ENCODE measurements at regions not wholly inside any gene's neighbourhood (a gene's known extent, or its start where the extent isn't known, plus 50 kb on each side); places are given as distances from the start of the nearest gene placed in this dataset.

GRCh38 chr4:26022346-26023202 is 108.6 kb downstream of the SMIM20 start:
- no peak overlapping the region for H3K4me3 Mint-ChIP-seq
- H3K36me3 Mint-ChIP-seq (ENCODE audit: low read depth) = no peaks in the 10 kb centered on the region
- intact Hi-C loops (cut with micrococcal nuclease) = loop anchor here (10.0 kb wide), 1 partner anchor 562 kb away; the partner anchor contains the start of gene TBC1D19
- peaks cover 6% of the 10 kb centered on the region for H3K9me3 Mint-ChIP-seq
- no peak overlapping the region for H3K27ac Mint-ChIP-seq
- no peak for DNase-seq (ENCODE audit: low spot score)
- peaks cover 8% of the 10 kb centered on the region for H3K27me3 Mint-ChIP-seq (ENCODE audit: insufficient read depth)
- peaks cover 21% of the 10 kb centered on the region for H3K4me1 Mint-ChIP-seq (ENCODE audit: low read depth)

DNA sequence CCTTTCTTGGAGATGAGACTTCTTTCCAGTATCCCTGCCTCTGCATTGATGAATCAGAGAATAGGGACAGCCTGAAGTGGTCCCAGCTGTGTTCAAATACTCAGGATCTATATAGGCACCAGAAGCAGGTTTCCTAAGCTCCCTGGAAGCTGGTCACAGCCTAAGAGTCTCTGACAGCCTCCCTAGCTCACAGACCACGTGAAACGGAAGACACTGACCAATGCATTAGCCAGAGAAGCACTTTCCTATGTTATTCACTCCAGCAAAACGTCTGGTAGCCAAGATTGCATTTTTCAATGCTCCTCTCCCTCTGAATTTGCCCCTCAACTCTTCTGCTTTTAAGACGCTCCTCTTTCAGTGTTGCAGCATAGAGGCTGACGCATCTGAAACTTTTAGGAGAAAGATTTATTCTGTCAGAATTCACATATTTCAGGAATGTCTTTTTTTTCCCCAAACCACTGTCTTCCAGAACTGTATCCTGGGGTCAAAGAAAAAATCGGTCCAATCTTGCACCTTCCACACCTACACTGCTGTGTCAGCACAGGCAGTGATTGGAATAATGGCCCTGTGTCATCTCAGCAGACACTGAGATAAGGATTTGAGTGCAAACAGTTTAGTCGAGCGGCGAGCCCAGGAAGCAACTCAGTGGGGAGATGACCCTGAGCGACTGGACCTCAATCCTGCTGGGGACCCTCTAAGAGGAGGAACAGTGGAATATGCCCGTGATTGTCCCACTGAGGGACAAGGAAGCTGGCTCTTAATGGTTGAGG is 109.4 kb downstream of the SMIM20 start:
- no peak for DNase-seq (ENCODE audit: low spot score)
- no peak overlapping the region for H3K27ac Mint-ChIP-seq
- H3K4me1 Mint-ChIP-seq (ENCODE audit: low read depth) = peaks cover 18% of the 10 kb centered on the region
- peaks cover 6% of the 10 kb centered on the region for H3K9me3 Mint-ChIP-seq
- peaks cover 8% of the 10 kb centered on the region for H3K27me3 Mint-ChIP-seq (ENCODE audit: insufficient read depth)
- no peak overlapping the region for H3K4me3 Mint-ChIP-seq
- no peaks in the 10 kb centered on the region for H3K36me3 Mint-ChIP-seq (ENCODE audit: low read depth)
- intact Hi-C loops (cut with micrococcal nuclease) = loop anchor here (10.0 kb wide), 1 partner anchor 561 kb away; the partner anchor contains the start of gene TBC1D19

- no peak overlapping the region for H3K4me3 Mint-ChIP-seq
- H3K4me1 Mint-ChIP-seq (ENCODE audit: low read depth) = peaks cover 16% of the 10 kb centered on the region
- no peaks in the 10 kb centered on the region for H3K36me3 Mint-ChIP-seq (ENCODE audit: low read depth)
- peaks cover 8% of the 10 kb centered on the region for H3K27me3 Mint-ChIP-seq (ENCODE audit: insufficient read depth)
- H3K9me3 Mint-ChIP-seq = no peaks in the 10 kb centered on the region
- H3K27ac Mint-ChIP-seq = no peak overlapping the region
- intact Hi-C loops (cut with micrococcal nuclease) = loop anchor here (10.0 kb wide), 1 partner anchor 561 kb away; the partner anchor contains the start of gene TBC1D19
- DNase-seq (ENCODE audit: low spot score) = no peak
Measured at GRCh38 chr4:26024079-26024478, 110.1 kb downstream of the SMIM20 start.

- Mint-ChIP-seq H3K4me1 (ENCODE audit: low read depth) (peaks cover 19% of the 10 kb centered on the region), H3K27me3 (ENCODE audit: insufficient read depth) (no peaks in the 10 kb centered on the region), H3K4me3 (no peak overlapping the region), H3K27ac (peak overlapping the region; percentile 65), H3K9me3 (peaks cover 3% of the 10 kb centered on the region), H3K36me3 (ENCODE audit: low read depth) (no peaks in the 10 kb centered on the region)
- intact Hi-C loops (cut with micrococcal nuclease) = loop anchor here (1.0 to 10.0 kb wide), 10 partner anchors 40 to 982 kb away; partner anchors contain the start of genes STIM2 and TBC1D19
- no peak for DNase-seq (ENCODE audit: low spot score)
Measured at GRCh38 chr4:26028133-26028792, 114.2 kb downstream of the SMIM20 start.

DNA sequence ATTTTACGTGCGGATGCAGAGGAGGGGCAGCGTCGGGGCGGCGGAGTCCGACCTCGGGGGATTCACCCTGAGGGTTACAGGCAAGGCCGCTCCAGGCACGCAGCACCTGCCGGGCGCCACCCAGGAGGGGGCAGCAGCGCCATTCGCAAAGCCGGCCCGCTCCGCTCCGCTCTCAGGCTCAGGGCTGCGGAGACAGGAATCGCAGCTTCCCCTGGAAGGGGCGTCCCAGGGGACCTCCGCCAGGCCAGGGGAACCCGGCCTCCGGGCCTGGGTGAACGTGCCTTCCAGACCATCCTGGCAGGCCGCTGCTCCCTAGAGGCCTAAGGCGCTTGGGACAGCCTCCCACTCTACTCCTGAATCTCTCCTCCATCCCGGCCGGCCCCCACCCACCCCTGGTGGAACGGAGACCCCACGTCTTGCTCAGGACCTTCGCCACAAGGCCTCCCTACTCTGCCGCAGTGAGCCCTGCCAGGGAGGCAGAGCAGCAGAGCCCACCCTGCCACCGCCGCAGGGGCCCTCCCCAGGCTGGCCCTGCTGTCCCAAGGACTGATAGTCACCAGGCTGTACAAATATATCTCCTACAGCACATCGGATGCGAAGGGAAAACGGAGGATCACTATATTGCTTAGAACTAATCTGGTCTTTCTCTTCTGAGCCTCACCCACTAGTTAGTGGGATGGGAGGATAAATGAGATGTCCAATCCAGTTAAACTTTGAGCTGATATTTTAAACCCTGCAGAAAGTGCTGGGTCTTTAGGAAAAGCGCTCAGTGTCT is 115.0 kb downstream of the SMIM20 start:
- H3K27ac Mint-ChIP-seq = peak overlapping the region; percentile 65
- H3K4me1 Mint-ChIP-seq (ENCODE audit: low read depth) = peaks cover 19% of the 10 kb centered on the region
- no peaks in the 10 kb centered on the region for H3K36me3 Mint-ChIP-seq (ENCODE audit: low read depth)
- no peaks in the 10 kb centered on the region for H3K27me3 Mint-ChIP-seq (ENCODE audit: insufficient read depth)
- peaks cover 6% of the 10 kb centered on the region for H3K9me3 Mint-ChIP-seq
- intact Hi-C loops (cut with micrococcal nuclease) = loop anchor here (1.0 to 10.0 kb wide), 10 partner anchors 41 to 981 kb away; partner anchors contain the start of genes STIM2 and TBC1D19
- H3K4me3 Mint-ChIP-seq = no peak overlapping the region
- peak; percentile 60 for DNase-seq (ENCODE audit: low spot score)

DNA sequence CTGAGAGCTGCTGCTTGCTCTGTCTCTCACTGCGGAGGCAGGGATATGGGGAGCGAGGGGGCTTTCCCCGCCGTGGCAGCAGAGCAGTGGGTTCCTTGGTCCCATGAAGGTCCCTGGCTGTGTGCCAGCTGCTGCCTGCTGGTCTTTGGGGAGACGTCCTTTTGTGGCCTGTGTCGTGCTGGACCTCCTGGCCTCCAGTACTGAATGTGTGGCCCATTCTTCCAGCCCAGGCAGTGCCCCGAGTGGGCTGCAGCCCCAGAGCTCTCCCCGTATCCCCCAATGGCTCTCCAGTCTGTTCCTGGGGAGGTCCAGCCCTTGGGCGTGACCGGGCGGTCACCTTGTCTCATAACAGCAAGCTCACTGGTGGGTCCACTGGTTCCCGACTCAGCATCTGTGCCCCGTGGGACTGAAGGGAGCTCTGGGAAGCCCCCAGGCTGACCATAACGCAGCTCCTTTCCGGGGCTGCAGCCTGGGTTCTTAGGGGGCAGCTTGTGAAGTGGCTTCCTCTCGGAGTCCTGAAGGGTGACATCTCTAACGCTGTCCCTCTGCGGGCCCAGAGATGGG is 115.6 kb downstream of the SMIM20 start:
- no peak overlapping the region for H3K4me3 Mint-ChIP-seq
- DNase-seq (ENCODE audit: low spot score) = no peak
- H3K27me3 Mint-ChIP-seq (ENCODE audit: insufficient read depth) = no peaks in the 10 kb centered on the region
- intact Hi-C loops (cut with micrococcal nuclease) = loop anchor here (2.0 to 10.0 kb wide), 5 partner anchors 115 to 833 kb away; partner anchors contain the start of genes STIM2 and TBC1D19
- no peak overlapping the region for H3K27ac Mint-ChIP-seq
- H3K36me3 Mint-ChIP-seq (ENCODE audit: low read depth) = no peaks in the 10 kb centered on the region
- peaks cover 26% of the 10 kb centered on the region for H3K4me1 Mint-ChIP-seq (ENCODE audit: low read depth)
- peaks cover 6% of the 10 kb centered on the region for H3K9me3 Mint-ChIP-seq

- peak overlapping the region; percentile 65 for H3K27ac Mint-ChIP-seq
- no peaks in the 10 kb centered on the region for H3K27me3 Mint-ChIP-seq (ENCODE audit: insufficient read depth)
- peaks cover 6% of the 10 kb centered on the region for H3K9me3 Mint-ChIP-seq
- H3K4me3 Mint-ChIP-seq = no peak overlapping the region
- intact Hi-C loops (cut with micrococcal nuclease) = no loop called here
- no peaks in the 10 kb centered on the region for H3K36me3 Mint-ChIP-seq (ENCODE audit: low read depth)
- peaks cover 32% of the 10 kb centered on the region for H3K4me1 Mint-ChIP-seq (ENCODE audit: low read depth)
- no peak for DNase-seq (ENCODE audit: low spot score)
Measured at GRCh38 chr4:26030260-26030667, 116.2 kb downstream of the SMIM20 start.

GRCh38 chr4:26030780-26031179 is 116.8 kb downstream of the SMIM20 start:
- DNase-seq (ENCODE audit: low spot score) = no peak
- peaks cover 6% of the 10 kb centered on the region for H3K9me3 Mint-ChIP-seq
- H3K4me3 Mint-ChIP-seq = no peak overlapping the region
- intact Hi-C loops (cut with micrococcal nuclease) = no loop called here
- H3K27ac Mint-ChIP-seq = peak overlapping the region; percentile 65
- H3K27me3 Mint-ChIP-seq (ENCODE audit: insufficient read depth) = no peaks in the 10 kb centered on the region
- peaks cover 37% of the 10 kb centered on the region for H3K4me1 Mint-ChIP-seq (ENCODE audit: low read depth)
- no peaks in the 10 kb centered on the region for H3K36me3 Mint-ChIP-seq (ENCODE audit: low read depth)

- intact Hi-C loops (cut with micrococcal nuclease) = no loop called here
- peaks cover 40% of the 10 kb centered on the region for H3K4me1 Mint-ChIP-seq (ENCODE audit: low read depth)
- H3K36me3 Mint-ChIP-seq (ENCODE audit: low read depth) = no peaks in the 10 kb centered on the region
- H3K4me3 Mint-ChIP-seq = no peak overlapping the region
- H3K9me3 Mint-ChIP-seq = peaks cover 6% of the 10 kb centered on the region
- no peak overlapping the region for H3K27ac Mint-ChIP-seq
- H3K27me3 Mint-ChIP-seq (ENCODE audit: insufficient read depth) = peaks cover 3% of the 10 kb centered on the region
- DNase-seq (ENCODE audit: low spot score) = no peak
Measured at GRCh38 chr4:26031704-26032103, 117.7 kb downstream of the SMIM20 start.

GRCh38 chr4:26032142-26032541 is 118.1 kb downstream of the SMIM20 start:
- no peak for DNase-seq (ENCODE audit: low spot score)
- Mint-ChIP-seq H3K36me3 (ENCODE audit: low read depth) (no peaks in the 10 kb centered on the region), H3K27ac (no peak overlapping the region), H3K27me3 (ENCODE audit: insufficient read depth) (peaks cover 3% of the 10 kb centered on the region), H3K4me1 (ENCODE audit: low read depth) (peaks cover 40% of the 10 kb centered on the region), H3K9me3 (peaks cover 6% of the 10 kb centered on the region), H3K4me3 (no peak overlapping the region)
- intact Hi-C loops (cut with micrococcal nuclease) = no loop called here

DNA sequence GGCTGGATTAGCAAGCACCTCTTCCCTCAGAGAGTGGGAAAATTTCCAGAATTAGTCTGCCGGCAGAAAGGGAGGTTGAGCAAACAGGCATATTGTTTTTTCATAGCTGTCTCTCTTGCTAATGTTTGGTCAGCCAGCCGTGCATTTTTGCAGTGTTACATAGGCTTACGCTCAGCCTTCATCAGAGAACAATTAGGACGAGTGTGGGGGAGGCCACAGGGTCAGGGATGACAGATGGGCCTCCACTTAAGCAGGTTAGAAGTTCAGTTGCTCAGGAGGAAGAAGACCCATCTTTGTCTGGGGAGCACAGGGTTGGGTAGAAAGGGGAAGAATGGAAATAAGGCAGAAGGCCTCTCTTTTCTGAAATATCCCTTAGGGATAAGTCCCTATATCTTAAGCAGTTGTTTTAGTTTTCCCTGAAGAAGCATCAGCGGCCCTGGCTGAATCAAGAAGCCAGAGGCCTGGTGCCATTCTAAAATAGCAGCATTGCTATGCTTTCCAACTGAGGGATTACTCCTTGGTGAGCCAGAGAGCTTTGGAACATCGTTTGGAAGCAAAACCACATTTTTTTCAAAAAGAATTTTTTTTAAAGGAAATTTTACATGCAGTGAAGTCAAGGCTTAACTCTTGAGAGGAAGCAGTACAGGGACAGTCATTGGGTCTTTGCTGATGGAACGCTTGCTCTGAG is 118.8 kb downstream of the SMIM20 start:
- DNase-seq (ENCODE audit: low spot score) = no peak
- no peaks in the 10 kb centered on the region for H3K36me3 Mint-ChIP-seq (ENCODE audit: low read depth)
- intact Hi-C loops (cut with micrococcal nuclease) = no loop called here
- H3K4me1 Mint-ChIP-seq (ENCODE audit: low read depth) = peaks cover 40% of the 10 kb centered on the region
- peaks cover 3% of the 10 kb centered on the region for H3K27me3 Mint-ChIP-seq (ENCODE audit: insufficient read depth)
- H3K9me3 Mint-ChIP-seq = peaks cover 6% of the 10 kb centered on the region
- peak overlapping the region; percentile 27 for H3K27ac Mint-ChIP-seq
- no peak overlapping the region for H3K4me3 Mint-ChIP-seq
